Brain microvascular endothelial cell (primary cell): ENCODE measurements at regions not wholly inside any gene's neighbourhood (a gene's known extent, or its start where the extent isn't known, plus 50 kb on each side); places are given as distances from the start of the nearest gene placed in this dataset.

Experiments used
- DNase-seq: peaks from one replicate; pipeline ENCODE4 v3.0.0-alpha.2; 2020
- H3K27ac ChIP-seq: fragments of 250-450 bp; sonication (Bioruptor Pico); 2 replicates; pipeline ENCODE4 v1.5.1; 2020; ENCODE audit warnings: mild to moderate bottlenecking, moderate library complexity
- H3K27me3 ChIP-seq: fragments of 250-450 bp; sonication (Bioruptor Pico); replicated peaks from 2 replicates; pipeline ENCODE4 v1.5.1; 2020; ENCODE audit warnings: mild to moderate bottlenecking
- H3K36me3 ChIP-seq: fragments of 250-450 bp; sonication (Bioruptor Pico); replicated peaks from 2 replicates; pipeline ENCODE4 v1.5.1; 2020; ENCODE audit warnings: mild to moderate bottlenecking
- H3K4me3 ChIP-seq: 2 replicates; pipeline ENCODE4 v1.5.1; 2011; ENCODE audit warnings: low read depth, mild to moderate bottlenecking, control low read depth, low read length, moderate library complexity
- CTCF ChIP-seq: IDR thresholded peaks from 2 replicates; pipeline ENCODE4 v1.5.1; 2011; ENCODE audit warnings: low read depth, mild to moderate bottlenecking, moderate library complexity, low read length, control low read depth, inconsistent platforms; ENCODE audit errors: missing control alignments
- in situ Hi-C: cut with HindIII; loops from 2 replicates; pipeline ENCODE4 v1.10.0; 2017; ENCODE audit warnings: low sequenced_read_pairs, low pct_ligation_motif_present

GRCh38 chr2:120969613-120970355 is 234.1 kb downstream of the GLI2 start:
- in situ Hi-C loops, result no loop called here
- no peak for DNase-seq
- Histone ChIP-seq H3K27me3 (no peaks in the 10 kb centered on the region), H3K27ac (no peak overlapping the region), H3K36me3 (peaks cover 35% of the 10 kb centered on the region), H3K4me3 (no peak overlapping the region)
- no peak for TF ChIP-seq CTCF

GRCh38 chr2:120971866-120972265 is 236.2 kb downstream of the GLI2 start:
- Histone ChIP-seq H3K27ac (no peak overlapping the region), H3K36me3 (peaks cover 50% of the 10 kb centered on the region), H3K4me3 (no peak overlapping the region), H3K27me3 (no peaks in the 10 kb centered on the region)
- DNase-seq, result no peak
- TF ChIP-seq CTCF, result no peak
- in situ Hi-C loops, result no loop called here

- in situ Hi-C loops, result no loop called here
- Histone ChIP-seq H3K36me3 (peaks cover 50% of the 10 kb centered on the region), H3K4me3 (no peak overlapping the region), H3K27ac (no peak overlapping the region), H3K27me3 (no peaks in the 10 kb centered on the region)
- no peak for DNase-seq
- no peak for TF ChIP-seq CTCF
These were observed 236.6 kb downstream of the GLI2 start for GRCh38 chr2:120972286-120972685.

GRCh38 chr2:120973196-120973595 is 237.5 kb downstream of the GLI2 start:
- no peak overlapping the region for H3K4me3 ChIP-seq
- TF ChIP-seq CTCF, result no peak
- no peak for DNase-seq
- no peak overlapping the region for H3K27ac ChIP-seq
- in situ Hi-C loops, result no loop called here
- H3K36me3 ChIP-seq, result peaks cover 56% of the 10 kb centered on the region
- no peaks in the 10 kb centered on the region for H3K27me3 ChIP-seq

GRCh38 chr2:120974950-120975349 is 239.3 kb downstream of the GLI2 start:
- TF ChIP-seq CTCF, result no peak
- Histone ChIP-seq H3K27ac (no peak overlapping the region), H3K27me3 (no peaks in the 10 kb centered on the region), H3K4me3 (no peak overlapping the region), H3K36me3 (peaks cover 54% of the 10 kb centered on the region)
- DNase-seq, result no peak
- in situ Hi-C loops, result no loop called here
